Renal pelvis (tissue), 1 donor: ENCODE measurements at regions not wholly inside any gene's neighbourhood (a gene's known extent, or its start where the extent isn't known, plus 50 kb on each side); places are given as distances from the start of the nearest gene placed in this dataset.

Experiments
- DNase-seq: peaks from one replicate; pipeline ENCODE4 v3.0.0-alpha.2; 2013

GRCh38 chr18:34075963-34076860 is 148.5 kb downstream of the NOL4 start:
- no peak for DNase-seq

- DNase-seq: no peak
These were observed 163.5 kb downstream of the NOL4 start for GRCh38 chr18:34061226-34061625.

- DNase-seq: no peak
These were observed 169.5 kb downstream of the NOL4 start for GRCh38 chr18:34055227-34055626.

GRCh38 chr18:34050661-34051060 is 174.1 kb downstream of the NOL4 start:
- DNase-seq: no peak

GRCh38 chr18:34049511-34049910 is 175.2 kb downstream of the NOL4 start:
- no peak for DNase-seq

- DNase-seq: no peak
These were observed 176.3 kb downstream of the NOL4 start for GRCh38 chr18:34048423-34048822.

- no peak for DNase-seq
These were observed 182.1 kb downstream of the NOL4 start for GRCh38 chr18:34042423-34043146.

- DNase-seq: no peak
These were observed 185.1 kb downstream of the NOL4 start for GRCh38 chr18:34039611-34040010.

GRCh38 chr18:34039201-34039600 is 185.5 kb downstream of the NOL4 start:
- no peak for DNase-seq

GRCh38 chr18:34038086-34038485 is 186.6 kb downstream of the NOL4 start:
- no peak for DNase-seq

- DNase-seq: no peak
These were observed 190.7 kb downstream of the NOL4 start for GRCh38 chr18:34033968-34034367.

- no peak for DNase-seq
These were observed 192.9 kb downstream of the NOL4 start for GRCh38 chr18:34031810-34032209.

GRCh38 chr18:34028324-34028723 is 196.4 kb downstream of the NOL4 start:
- DNase-seq: no peak

GRCh38 chr18:34025191-34025801 is 199.4 kb downstream of the NOL4 start:
- no peak for DNase-seq

GRCh38 chr18:34023471-34023870 is 201.2 kb downstream of the NOL4 start:
- peak; percentile 3 for DNase-seq

- DNase-seq: no peak
These were observed 206.4 kb downstream of the NOL4 start for GRCh38 chr18:34018336-34018735.

GRCh38 chr18:34003687-34004086 is 221.0 kb downstream of the NOL4 start:
- no peak for DNase-seq

GRCh38 chr18:34002130-34002529 is 222.6 kb downstream of the NOL4 start:
- DNase-seq: no peak

GRCh38 chr18:34001376-34001775 is 223.3 kb downstream of the NOL4 start:
- DNase-seq: no peak

GRCh38 chr18:33987206-33987605 is 237.5 kb downstream of the NOL4 start:
- no peak for DNase-seq

- DNase-seq: no peak
These were observed 241.6 kb downstream of the NOL4 start for GRCh38 chr18:33983126-33983525.

GRCh38 chr18:33960417-33960816 is 264.3 kb downstream of the NOL4 start:
- no peak for DNase-seq

GRCh38 chr18:33959609-33960008 is 265.1 kb downstream of the NOL4 start:
- DNase-seq: no peak
